Astrocyte (in vitro differentiated cells and primary cell): ENCODE measurements at regions not wholly inside any gene's neighbourhood (a gene's known extent, or its start where the extent isn't known, plus 50 kb on each side); places are given as distances from the start of the nearest gene placed in this dataset.

Experiments used
- CTCF ChIP-seq: IDR thresholded peaks from 2 replicates; pipeline ENCODE4 v1.5.1; 2011; ENCODE audit warnings: low read depth, mild to moderate bottlenecking, inconsistent platforms, low read length, moderate library complexity; ENCODE audit not compliant: insufficient read depth
- EZH2 ChIP-seq: IDR thresholded peaks from 2 replicates; pipeline ENCODE4 v1.6.1; 2012; ENCODE audit warnings: mild to moderate bottlenecking, low read length, inconsistent platforms; ENCODE audit not compliant: insufficient read depth

- no peak for TF ChIP-seq CTCF
- TF ChIP-seq EZH2 = no peak
Measured at GRCh38 chr4:23312686-23313085, 577.2 kb downstream of the PPARGC1A start.
